ENCODE measurements at regions not wholly inside any gene's neighbourhood (a gene's known extent, or its start where the extent isn't known, plus 50 kb on each side); places are given as distances from the start of the nearest gene placed in this dataset.
"Not testable (repeated sequence)": the region's sequence is repeated elsewhere in the genome, so short reads cannot be mapped to it uniquely, and the experiment has no call there.

GRCh38 chr5:162668926-162669325 is 601.4 kb downstream of the GABRG2 start:
- TF ChIP-seq CTCF (IDR thresholded peaks at IDR 0.05; ENCODE audit: borderline replicate concordance, control extremely low read depth, extremely low read depth, insufficient read depth, missing control alignments): no peak
- no peak for DNase-seq (ENCODE audit: low spot score)
- in situ Hi-C loops (cut with MboI; ENCODE audit: low sequenced_read_pairs, unreplicated experiment): no loop called here

- TF ChIP-seq CTCF (IDR thresholded peaks at IDR 0.05; ENCODE audit: borderline replicate concordance, control extremely low read depth, extremely low read depth, insufficient read depth, missing control alignments): no peak
- DNase-seq (ENCODE audit: low spot score): no peak
- in situ Hi-C loops (cut with MboI; ENCODE audit: low sequenced_read_pairs, unreplicated experiment): no loop called here
Measured at GRCh38 chr5:162672061-162672460, 604.5 kb downstream of the GABRG2 start.

GRCh38 chr5:162683284-162683683 is 615.7 kb downstream of the GABRG2 start:
- in situ Hi-C loops (cut with MboI; ENCODE audit: low sequenced_read_pairs, unreplicated experiment): no loop called here
- no peak for DNase-seq (ENCODE audit: low spot score)
- TF ChIP-seq CTCF (IDR thresholded peaks at IDR 0.05; ENCODE audit: borderline replicate concordance, control extremely low read depth, extremely low read depth, insufficient read depth, missing control alignments): no peak

GRCh38 chr5:162684145-162684544 is 616.6 kb downstream of the GABRG2 start:
- no peak for TF ChIP-seq CTCF (IDR thresholded peaks at IDR 0.05; ENCODE audit: borderline replicate concordance, control extremely low read depth, extremely low read depth, insufficient read depth, missing control alignments)
- DNase-seq (ENCODE audit: low spot score): no peak
- in situ Hi-C loops (cut with MboI; ENCODE audit: low sequenced_read_pairs, unreplicated experiment): no loop called here

GRCh38 chr5:162685302-162685701 is 617.7 kb downstream of the GABRG2 start:
- TF ChIP-seq CTCF (IDR thresholded peaks at IDR 0.05; ENCODE audit: borderline replicate concordance, control extremely low read depth, extremely low read depth, insufficient read depth, missing control alignments): no peak
- in situ Hi-C loops (cut with MboI; ENCODE audit: low sequenced_read_pairs, unreplicated experiment): no loop called here
- DNase-seq (ENCODE audit: low spot score): no peak

- DNase-seq (ENCODE audit: low spot score); in situ Hi-C loops (cut with MboI; ENCODE audit: low sequenced_read_pairs, unreplicated experiment): not testable (repeated sequence)
Measured at GRCh38 chr5:162696272-162696671, 628.7 kb downstream of the GABRG2 start.

GRCh38 chr5:162699361-162699760 is 631.8 kb downstream of the GABRG2 start:
- DNase-seq (ENCODE audit: low spot score): no peak
- in situ Hi-C loops (cut with MboI; ENCODE audit: low sequenced_read_pairs, unreplicated experiment): no loop called here
- TF ChIP-seq CTCF (IDR thresholded peaks at IDR 0.05; ENCODE audit: borderline replicate concordance, control extremely low read depth, extremely low read depth, insufficient read depth, missing control alignments): no peak
